GM13976 (cell line): ENCODE measurements at regions not wholly inside any gene's neighbourhood (a gene's known extent, or its start where the extent isn't known, plus 50 kb on each side); places are given as distances from the start of the nearest gene placed in this dataset.

ENCODE experiments used
- DNase-seq: peaks from one replicate; pipeline ENCODE4 v3.0.0; 2012; ENCODE audit warnings: low spot score
- in situ Hi-C: fragments of 300-500 bp; cut with MboI; formaldehyde crosslinking; loops from one replicate; pipeline ENCODE4 v1.12.0; 2022; ENCODE audit warnings: low sequenced_read_pairs, mixed read lengths, inconsistent platforms; ENCODE audit not compliant: unreplicated experiment
- TF ChIP-seq, protein P1 (sequence below): IDR thresholded peaks from 2 replicates; pipeline ENCODE4 v1.5.1; 2012; ENCODE audit warnings: borderline replicate concordance, mild to moderate bottlenecking; ENCODE audit not compliant: insufficient read depth; ENCODE audit errors: extremely low read depth, missing control alignments, control extremely low read depth

DNA sequence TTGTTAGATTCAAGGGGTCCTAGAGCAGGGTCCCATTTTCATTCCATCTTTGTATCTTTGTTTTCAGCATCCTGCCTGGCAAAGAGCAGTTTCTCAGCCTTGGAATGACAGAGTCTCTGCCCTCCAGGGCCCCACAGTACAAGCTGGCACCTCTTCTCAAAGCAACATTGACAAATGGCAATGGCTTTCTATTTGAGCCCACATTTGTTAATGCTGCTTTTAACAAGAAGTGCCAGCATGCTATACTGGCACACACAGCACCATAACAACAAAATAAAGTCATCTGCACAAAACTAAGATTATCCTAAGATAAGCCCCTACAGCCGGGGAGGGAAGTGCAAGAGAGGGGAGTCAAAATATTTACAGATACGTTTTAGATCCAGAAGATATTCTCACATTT lies 309.7 kb upstream of the C11orf87 start:
- TF ChIP-seq, protein P1, sequence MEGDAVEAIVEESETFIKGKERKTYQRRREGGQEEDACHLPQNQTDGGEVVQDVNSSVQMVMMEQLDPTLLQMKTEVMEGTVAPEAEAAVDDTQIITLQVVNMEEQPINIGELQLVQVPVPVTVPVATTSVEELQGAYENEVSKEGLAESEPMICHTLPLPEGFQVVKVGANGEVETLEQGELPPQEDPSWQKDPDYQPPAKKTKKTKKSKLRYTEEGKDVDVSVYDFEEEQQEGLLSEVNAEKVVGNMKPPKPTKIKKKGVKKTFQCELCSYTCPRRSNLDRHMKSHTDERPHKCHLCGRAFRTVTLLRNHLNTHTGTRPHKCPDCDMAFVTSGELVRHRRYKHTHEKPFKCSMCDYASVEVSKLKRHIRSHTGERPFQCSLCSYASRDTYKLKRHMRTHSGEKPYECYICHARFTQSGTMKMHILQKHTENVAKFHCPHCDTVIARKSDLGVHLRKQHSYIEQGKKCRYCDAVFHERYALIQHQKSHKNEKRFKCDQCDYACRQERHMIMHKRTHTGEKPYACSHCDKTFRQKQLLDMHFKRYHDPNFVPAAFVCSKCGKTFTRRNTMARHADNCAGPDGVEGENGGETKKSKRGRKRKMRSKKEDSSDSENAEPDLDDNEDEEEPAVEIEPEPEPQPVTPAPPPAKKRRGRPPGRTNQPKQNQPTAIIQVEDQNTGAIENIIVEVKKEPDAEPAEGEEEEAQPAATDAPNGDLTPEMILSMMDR: no peak
- no peak for DNase-seq
- in situ Hi-C loops: no loop called here

DNA sequence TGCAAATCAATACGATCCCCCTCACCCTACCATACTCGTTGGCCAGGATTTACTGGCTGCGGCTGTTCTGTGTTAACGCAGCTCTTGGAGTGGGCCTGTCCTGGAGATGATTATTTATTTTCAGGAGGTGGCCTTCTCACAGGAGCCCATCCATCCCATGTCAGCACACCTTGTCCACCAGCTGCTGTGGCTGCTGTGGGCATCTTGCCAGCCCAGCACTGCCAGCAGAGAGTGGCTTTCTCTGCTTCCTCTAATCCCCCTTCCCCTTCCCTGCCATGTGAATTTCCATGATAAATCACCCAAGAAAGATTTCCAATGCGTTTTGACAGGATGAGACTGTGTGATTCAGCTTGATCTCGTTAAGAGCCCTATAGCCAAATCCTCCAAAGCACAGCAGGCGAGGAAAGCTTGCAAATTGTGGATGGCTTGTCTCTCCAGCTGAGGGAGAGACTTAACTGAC lies 309.1 kb upstream of the C11orf87 start:
- TF ChIP-seq, protein P1: no peak
- no peak for DNase-seq
- in situ Hi-C loops: no loop called here

DNA sequence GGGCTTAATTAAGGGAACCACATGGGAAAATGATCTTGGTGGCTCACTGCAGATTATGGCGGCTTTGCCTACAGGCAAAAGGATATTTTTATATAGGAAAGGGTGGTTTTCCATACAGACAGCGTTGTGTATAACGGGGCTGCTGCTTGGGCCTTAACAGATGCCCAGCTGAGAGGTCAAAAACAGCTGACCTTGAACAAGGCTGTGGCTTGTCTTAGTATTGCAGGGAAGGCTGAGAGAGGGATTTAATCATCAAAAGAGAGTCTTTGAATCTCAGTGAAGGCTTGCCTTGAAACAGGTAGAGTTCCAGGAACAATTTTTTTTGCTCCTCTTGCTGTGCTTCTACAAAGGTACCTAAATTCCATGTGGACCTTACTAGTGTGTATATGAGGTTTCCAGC lies 301.6 kb upstream of the C11orf87 start:
- TF ChIP-seq, protein P1: no peak
- DNase-seq: no peak
- in situ Hi-C loops: no loop called here

DNA sequence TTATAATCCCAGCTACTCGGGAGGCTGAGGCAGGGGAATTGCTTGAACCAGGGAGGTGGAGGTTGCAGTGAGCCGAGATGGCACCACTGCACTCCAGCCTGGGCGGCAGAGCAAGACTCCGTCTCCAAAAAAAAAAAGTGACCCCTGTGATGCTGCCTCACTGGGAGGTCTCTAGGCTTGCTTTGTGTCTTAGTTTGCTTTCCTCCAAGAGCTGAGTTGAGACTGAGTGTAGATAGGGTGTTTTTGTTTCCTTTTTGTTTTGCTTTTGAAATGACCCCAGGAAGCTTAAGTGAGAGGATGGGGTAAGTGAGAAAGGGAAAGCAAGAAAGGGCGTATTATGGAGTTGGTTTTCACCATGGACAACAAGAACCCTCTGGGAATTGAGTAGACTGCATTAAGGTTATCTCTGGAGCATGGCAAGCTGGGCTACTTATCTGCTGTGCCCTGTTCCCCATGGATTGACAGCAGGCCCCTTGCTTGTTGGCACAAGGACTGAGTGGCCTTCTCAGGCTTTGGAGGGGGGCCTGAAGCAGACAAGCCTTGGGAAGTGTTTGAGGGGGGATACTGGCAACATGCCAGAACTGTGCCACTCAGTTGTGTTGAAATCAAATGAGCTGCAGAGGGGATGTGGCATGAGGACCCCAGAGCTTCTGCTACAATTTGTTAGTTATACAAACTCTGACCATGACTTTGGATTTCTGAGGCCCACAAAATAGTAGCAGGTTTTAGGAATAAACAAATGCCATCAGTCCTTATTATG lies 300.6 kb upstream of the C11orf87 start:
- no peak for DNase-seq
- TF ChIP-seq, protein P1: no peak
- in situ Hi-C loops: no loop called here

DNA sequence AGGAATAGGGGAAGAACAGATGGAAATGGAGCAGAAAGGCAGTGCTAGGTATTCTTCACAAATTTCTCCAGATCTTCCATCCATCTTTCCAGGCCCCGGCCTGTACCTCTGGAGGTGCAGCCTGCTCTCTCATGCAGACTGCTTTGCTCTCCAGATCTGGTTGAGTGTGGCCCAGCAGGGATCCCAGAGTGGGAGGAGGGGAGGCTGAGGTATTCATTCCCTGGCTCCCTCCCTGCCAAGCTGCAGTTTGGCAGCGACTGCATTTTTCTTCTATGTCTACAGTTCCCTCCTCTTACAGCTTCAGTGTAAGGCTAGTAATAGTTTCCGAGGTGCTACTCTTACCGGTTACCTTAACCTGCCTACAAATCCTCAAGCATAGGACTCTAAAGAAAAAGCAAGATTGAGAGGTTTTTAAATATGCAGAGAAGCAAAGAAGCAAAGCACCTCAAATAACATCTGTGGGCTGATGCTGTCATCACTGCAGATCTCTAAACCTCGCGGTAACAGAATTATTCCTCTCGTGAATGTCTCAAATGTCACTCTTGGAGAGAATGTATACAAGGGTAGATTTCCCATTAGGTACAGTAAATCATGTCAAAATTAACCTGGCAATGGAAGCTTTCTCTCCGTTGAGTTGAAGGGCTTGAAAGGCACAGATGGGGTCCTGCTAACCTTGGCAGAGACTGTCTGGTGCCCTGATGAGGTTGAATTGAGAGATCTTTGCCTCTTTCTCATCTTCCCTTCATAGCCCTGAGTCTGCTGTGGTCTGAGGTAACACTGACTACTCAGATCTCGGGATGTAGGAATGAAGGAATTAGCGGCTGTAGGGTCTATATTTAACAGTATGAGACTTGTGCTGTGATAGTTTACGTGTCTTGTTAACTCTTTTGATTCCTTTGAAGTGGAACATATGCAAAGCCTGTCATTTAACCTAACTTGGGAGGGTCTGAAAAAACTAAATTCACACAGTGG lies 297.9 kb upstream of the C11orf87 start:
- in situ Hi-C loops: no loop called here
- TF ChIP-seq, protein P1: no peak
- no peak for DNase-seq

DNA sequence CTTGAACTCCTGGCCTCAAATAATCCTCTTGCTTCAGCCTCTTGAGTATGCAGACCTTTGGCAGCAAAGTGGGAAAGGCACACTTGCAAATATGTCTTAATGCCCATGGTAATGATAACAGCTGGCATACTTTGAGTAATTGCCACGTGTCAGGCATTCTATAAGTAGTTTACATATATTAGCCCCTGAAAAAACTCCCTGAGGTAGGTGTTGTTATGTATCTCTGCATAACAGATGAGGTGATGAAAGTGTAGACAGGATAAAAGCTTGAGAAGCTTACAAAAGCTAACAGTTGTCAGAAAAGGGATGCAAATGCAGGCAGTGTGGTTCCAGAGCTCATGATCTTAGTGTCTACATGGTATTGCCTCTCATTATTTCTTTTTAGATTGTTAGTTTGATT lies 291.1 kb upstream of the C11orf87 start:
- in situ Hi-C loops: no loop called here
- TF ChIP-seq, protein P1: no peak
- DNase-seq: no peak
